ENCODE measurements at regions not wholly inside any gene's neighbourhood (a gene's known extent, or its start where the extent isn't known, plus 50 kb on each side); places are given as distances from the start of the nearest gene placed in this dataset.
"Not testable (repeated sequence)": the region's sequence is repeated elsewhere in the genome, so short reads cannot be mapped to it uniquely, and the experiment has no call there.

DNA sequence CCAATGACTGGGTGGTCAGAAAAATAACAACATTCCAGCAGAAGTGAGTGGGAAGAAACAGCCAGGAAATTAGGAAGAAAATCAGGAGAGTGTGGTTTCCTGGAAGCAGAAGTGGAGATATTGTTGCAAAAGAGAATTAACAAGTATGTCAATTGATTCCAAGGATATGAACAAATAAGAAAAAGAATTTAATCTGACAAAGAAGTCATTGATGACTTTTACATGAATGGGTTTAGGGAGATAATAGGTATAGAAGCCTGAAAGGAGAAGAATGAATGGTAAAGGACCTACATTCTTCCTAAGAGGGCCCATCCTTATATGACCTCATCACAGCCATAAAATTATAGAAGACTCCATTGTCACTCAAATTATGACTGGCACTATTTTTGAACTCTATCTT lies 1440.1 kb downstream of the OTOL1 start:
- DNase-seq = no peak

DNA sequence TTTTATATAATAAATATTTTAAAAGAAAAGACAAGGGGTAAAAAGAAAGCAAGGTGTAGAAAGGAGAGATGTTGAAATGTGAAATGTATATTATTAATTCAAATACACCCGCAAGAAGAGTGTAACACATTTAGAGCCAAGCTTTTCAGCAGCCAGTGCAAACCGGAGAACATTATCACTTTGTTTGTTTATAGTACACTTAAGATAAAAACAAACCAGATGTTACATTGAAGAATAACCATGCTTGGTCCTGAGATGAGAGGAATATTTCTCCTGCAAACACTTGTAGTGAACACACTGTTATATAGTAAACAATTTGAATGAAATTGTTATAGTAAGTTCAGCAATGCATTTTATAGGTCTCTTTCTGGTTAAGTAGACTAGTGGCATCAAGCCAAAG lies 1441.5 kb downstream of the OTOL1 start:
- DNase-seq = no peak

DNA sequence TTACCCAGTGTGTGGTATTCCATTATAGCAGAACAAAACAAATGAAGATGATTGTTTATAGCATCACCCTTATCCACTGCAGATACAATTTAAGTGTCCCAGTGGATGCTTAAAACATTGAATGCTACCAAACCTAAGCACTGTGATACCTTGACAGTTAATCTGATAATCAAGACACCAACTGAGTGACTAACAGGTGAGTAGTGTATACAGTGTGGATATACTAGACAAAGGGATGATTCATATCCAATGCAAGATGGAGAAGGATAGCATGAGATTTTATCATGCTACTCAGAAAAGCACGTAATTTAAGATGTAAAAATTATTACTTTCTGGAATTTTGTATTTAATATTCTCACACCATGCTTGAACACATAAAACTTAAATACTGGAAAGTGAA lies 1449.0 kb downstream of the OTOL1 start:
- no peak for DNase-seq

DNA sequence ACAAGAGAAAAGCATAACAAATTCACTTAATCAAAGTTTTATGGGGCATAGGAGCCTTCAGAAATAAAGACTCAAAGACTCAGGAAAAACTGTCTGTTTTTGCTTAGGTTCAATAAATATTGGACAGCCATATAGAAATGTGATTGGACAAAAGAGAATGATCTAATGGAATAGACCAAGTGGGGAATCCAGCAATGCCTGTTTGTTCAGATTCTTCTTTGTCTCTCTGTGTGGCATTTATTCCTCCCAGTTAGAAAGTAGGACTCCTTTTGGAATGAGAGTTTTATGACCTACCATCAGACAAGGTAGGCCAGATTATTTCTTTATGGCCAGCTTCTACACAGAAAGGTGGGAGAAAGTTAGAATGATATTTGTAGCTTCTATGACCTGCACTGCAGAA lies 1460.1 kb downstream of the OTOL1 start:
- DNase-seq = no peak

DNA sequence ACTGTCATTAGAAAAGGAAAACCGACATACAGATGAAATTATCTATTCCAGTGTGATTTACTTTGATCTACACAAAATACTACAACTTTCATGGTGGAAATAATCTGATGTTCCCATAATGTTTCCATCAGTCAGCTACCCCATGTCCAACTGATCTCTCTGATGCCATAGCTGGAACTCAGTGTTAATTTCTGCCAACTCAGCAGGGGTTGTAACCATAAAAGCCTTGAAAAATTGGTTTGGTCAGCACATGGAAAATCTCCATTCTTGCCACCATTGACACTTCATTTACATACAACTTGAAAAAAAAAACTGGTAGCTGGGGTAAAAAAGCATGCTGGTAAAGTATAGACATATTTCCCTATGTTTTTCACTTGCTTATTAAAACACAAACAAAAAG lies 1463.7 kb downstream of the OTOL1 start:
- DNase-seq = no peak

DNA sequence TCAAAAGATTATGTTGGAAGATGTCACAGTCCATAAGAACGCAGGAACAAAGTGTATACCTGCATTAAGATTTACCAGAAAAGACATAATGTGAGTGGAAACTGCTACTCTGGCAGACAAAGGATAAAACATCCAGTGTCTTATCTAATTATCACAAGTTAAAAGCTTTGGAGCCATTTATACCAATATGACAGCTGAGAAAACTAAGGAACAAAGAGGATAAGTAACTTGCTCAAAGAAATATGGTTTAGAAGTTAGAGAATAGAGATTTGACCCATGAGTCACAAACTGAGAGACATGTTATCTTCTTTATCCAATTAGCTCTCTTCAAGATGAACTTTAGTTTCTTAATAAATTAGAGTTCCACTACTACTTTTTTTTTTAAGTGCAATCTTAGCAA lies 1473.7 kb downstream of the OTOL1 start:
- no peak for DNase-seq

DNA sequence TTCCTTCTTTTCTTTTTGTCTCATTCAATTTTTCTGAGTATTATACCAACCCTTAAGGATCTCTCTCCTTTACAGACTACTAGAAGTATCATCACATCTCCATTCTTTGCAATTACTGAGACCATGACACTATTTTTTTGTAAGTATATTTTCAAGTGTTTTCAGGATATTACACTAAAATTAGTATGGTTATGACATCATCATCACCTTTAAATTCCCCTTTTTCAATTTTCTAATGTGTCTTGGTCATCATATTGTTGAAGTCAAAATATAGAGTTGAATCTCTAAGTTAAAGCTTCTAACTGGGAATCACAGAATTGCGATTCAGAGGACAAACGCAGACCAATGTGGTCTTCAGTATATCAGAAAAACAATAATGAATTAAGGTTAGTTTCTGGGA lies 1475.1 kb downstream of the OTOL1 start:
- DNase-seq = no peak

DNA sequence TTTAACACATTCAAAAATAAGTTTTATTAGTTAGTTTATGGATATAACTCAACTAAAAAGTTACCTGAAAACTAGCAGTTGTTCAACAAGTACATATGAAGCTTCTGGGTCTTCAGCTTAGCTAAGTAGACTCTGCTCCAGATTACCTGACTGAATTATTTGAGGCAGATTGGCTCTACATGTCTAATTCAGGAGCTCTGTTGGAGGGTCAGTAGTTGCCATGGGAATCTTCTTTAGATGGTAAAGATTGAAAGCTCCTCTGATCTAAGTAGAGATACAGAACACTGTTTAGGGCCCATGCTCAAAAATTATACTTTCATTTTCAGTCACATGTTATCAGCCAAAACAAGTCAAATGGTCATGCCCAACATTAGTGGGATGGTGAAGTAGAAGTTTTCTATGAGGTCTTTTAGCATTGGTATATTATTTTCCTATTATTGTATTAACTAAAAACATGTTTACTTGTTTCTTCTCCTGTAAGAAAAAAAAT lies 1476.9 kb downstream of the OTOL1 start:
- DNase-seq = no peak

DNA sequence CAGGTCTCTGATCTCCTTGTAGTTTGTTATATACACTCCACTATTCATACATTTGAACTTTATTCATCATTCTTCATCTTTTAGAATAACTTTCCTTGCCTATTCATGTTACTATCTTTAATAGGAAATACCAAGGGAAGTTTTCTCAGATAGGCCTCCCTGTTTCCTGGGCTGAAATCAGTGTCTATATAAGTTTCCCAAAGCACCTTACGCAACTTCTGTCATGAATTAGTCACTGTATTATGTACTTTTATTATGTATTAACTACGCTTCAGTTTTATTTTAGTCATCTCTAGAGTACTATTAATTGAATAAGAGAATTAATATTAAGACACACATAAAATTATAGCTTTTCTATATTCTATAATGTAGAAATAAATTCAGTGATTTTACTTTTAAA lies 1481.5 kb downstream of the OTOL1 start:
- DNase-seq = peak; percentile 18

DNA sequence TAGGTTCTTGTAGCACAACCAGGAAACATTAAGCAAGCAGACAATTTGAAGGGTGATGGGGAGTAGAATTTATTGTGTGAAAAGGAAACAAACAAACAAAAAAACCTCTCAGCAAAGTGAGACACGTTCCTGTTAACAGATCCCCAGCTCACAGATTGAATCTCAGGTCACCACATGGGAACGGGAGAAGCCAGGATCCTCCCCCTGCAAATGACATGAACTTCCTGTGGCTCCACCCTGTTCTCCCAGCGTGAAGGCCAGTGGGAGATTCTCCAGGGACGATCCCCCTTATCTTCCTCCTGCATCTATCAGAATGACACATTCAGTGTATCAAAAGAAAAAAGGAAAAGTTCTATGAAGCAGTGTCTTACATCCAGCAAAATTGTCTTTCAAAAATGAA lies 1488.1 kb downstream of the OTOL1 start:
- DNase-seq = peak; percentile 26

DNA sequence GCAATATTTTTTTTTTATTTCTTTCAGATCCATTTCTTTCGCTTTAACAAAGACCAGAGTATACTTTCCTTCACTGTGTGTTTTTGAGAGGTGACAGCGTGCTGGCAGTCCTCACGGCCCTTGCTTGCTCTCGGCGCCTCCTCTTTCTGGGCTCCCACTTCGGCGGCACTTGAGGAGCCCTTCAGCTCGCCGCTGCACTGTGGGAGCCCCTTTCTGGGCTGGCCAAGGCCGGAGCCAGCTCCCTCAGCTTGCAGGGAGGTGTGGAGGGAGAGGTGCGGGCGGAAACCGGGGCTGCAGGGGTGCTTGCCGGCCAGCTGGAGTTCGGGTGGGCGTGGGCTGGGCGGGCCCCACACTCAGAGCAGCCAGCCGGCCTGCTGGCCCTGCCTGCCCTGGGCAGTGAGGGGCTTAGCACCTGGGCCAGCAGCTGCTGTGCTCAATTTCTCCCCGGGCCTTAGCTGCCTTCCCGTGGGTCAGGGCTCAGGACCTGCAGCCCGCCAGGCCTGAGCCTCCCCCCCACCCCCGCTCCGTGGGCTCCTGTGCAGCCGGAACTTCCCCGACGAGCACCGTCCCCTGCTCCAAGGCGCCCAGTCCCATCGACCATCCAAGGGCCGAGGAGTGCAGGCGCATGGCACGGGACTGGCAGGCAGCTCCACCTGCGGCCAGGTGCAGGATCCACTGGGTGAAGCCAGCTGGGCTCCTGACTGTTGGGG lies 1490.6 kb downstream of the OTOL1 start:
- DNase-seq = not testable (repeated sequence)

DNA sequence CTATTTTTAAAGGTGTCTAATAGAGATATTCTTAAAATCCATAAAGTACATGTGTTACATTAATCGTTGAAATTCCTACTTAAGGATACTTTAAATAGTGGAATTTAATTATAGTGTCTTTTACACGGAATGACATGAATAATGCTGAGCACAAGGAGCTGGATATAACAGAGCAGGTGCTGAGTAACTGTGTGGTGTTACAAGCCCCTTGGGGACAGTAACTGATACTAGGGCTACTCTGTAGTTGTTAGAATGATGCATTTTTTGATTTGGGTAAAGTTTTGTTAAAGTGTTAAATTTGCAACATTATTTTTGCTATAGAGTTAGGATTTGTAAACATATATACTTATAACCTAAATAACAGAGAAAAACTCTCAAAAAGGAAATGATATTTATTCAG lies 1496.1 kb downstream of the OTOL1 start:
- no peak for DNase-seq

DNA sequence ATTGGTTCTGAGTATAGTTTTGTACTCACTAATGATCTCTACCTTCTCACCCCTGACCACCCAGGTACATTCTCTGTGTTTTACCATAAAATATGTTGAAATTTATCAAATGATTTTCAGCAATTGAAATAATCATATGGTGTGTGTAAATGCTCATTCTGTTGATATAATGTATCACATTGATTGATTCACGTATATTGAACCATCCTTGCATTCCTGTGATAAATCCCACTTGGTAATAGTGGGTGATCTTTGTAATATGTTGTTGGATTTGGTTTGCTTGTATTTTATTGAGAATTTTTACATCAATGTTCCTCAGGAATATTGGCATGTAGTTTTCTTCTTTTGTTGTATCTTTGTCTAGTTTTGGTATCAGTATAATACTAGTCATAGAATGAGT lies 1497.6 kb downstream of the OTOL1 start:
- no peak for DNase-seq

DNA sequence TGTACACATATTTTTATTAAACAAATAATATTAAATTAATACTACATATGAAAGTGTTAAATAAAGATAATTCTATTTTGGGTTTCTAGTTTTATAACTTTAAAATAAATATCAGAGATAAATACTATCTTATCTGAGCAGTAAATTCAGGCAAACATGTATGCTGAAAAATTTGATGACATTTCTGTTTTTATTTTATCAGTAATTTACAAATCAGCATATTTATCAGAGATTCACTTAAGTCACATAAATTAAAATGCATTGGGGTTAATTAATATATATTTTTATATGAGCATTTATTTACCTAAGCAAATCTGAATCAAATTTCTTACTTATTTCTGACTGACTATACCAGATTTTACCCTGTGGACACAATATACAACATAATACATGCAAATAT lies 1499.8 kb downstream of the OTOL1 start:
- no peak for DNase-seq

DNA sequence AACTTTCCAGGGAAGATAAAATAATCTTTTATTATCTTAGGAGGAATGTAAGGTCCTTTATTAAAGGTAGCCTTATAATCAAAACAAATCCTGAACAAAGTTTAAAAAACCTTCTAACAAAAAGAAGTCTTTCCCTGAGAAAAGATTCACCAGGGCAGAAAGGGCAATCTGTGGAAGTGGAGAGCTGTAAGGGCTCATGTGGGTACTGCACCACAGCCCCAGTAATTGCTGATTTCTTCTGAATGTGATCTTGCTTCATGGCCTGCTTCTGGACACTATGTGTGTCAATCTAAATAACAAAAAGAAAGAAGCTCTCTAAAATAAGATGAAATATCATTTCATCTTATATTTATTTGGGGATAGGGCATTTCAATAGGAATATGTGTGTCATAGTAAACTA lies 1501.6 kb downstream of the OTOL1 start:
- no peak for DNase-seq

DNA sequence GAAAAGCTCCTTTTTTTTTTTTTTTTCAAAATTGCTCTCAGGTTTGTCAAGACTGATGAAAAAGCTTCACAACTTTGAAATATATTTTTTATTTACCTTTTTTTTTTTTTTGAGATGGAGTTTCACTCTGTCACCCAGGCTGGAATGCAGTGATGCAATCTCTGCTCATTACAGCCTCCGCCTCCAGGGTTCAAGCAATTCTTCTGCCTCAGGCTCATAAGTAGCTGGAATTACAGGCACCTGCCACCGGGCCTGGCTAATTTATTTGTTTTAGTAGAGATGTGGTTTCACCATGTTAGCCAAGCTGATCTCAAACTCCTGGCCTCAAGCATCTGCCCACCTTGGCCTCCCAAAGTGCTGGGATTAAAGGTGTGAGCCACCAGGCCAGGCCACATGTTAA lies 1515.0 kb downstream of the OTOL1 start:
- no peak for DNase-seq

DNA sequence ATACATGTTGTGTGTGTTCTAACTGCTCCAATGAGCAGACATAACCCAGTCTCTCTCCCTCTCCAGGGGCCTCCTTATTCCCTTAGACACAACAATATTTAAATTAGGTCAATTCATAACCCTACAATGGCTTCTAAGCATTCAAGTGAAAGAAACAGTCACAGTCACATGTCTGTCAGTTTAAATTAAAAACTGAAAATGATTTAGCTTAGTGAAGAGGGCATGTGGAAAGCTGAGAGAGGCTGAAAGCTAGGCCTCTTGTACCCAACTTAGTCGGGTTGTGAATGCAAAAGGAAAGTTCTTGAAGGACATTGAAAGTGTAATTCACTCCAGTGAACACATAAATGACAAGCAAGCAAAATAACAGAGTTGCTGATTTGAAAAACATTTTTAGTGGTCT lies 1519.6 kb downstream of the OTOL1 start:
- no peak for DNase-seq

DNA sequence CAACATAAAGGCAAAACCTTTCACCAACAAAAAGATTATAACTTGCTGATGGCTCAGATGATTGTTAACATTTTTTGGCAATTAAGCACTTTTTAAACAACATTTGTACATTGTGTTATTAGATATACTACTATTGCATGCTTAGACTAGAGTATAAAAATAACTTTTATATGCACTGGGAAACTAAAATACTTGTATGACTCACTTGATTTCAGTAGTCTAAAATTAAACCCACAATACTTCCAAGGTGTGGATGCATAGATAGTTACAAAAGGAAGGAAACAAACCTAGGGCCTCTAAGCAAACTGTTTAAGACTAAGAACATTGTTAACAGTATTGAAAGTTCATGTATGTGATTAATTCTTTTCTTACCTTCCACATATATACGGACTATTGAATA lies 1521.5 kb downstream of the OTOL1 start:
- no peak for DNase-seq

DNA sequence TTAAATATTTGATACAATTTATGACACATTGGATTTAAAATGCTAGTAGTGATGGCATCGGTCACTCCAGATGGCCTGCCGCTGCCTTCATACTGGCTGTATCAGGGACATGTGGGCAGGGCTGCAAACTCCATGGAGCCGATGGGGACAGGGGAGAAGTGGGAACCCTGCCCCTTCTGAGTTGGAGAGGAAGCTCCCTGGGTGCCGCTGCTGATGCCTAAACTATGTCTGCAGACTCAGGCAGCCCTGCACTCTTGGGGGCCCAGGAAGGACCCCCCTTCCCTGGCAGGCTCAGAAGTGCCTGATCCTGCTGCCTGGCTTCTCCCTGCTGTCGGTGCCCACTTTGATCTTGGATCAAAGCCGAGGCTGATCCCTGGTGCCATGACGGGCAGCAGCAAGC lies 1522.1 kb downstream of the OTOL1 start:
- no peak for DNase-seq

DNA sequence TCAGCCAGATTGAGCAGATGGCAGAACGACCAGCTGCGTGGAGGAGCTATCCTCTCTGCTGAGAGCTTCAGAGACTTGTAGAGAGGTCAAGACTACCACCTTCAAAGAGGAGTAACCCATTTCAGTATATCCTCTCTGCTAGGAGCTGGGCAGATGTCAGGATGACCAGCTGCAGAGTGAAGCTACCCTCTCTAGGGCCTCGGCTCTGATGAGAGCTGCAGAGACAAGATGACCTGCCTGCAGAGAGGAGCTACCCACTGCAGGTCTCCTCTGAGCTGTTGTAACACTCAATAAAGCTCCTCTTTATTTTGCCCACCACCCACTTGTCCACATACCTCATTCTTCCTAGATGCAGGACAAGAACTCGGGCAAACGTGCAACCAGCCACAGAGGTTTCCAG lies 1522.7 kb downstream of the OTOL1 start:
- DNase-seq = no peak

DNA sequence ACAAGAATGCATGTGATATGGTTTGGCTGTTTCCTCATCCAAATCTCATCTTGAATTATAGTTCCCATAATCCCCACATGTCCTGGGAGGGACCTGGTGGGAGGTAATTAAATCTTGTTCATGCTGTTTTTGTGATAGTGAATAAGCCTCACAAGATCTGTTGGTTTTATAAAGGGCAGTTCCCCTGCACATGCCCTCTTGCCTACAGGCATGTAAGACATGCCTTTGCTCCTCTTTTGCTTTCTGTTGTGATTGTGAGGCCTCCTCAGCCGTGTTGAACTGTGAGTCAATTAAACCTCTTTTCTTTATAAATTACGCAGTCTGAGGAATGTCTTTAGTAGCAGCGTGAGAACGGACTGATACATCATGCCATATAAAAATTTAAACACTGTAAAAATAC lies 1537.0 kb downstream of the OTOL1 start:
- DNase-seq = no peak

DNA sequence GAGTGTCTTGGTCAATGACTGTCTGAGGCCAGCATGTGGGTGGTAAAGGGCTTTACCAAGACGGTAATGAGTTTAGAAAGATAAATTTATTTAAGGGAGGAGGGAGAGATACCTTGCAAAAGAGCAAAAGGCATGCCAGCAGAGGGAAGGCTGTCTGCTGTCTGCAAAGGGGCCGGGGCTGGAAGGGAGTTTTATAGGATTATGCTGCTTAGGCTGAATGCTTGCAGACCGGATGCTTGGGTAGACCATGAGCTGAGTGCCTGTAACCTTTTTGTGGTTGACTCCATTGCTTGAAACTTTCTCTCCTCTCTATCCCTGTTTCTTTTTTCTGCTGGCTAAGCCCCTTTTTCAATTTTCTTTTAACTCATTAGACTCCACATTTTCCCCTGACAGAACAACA lies 1543.0 kb downstream of the OTOL1 start:
- DNase-seq = no peak

DNA sequence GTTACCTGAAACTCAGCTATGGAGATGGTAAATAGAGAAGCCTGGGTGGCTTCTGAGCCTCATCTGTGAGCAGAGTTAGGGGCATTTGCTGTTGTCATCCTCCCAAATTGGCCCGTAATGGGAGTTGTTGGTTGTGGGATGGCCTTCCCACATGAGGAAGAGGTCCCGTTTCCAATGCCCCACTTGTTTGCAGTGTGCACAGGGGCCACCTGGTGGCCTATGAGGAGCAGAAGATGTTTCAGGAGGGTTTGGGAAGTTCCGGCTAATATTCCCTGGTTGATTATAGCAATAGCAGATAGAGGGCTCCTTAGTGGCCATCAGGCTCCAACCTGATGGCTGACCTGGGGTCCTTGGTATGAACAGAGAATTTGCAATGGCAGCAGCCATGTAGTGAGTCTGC lies 1546.5 kb downstream of the OTOL1 start:
- no peak for DNase-seq

DNA sequence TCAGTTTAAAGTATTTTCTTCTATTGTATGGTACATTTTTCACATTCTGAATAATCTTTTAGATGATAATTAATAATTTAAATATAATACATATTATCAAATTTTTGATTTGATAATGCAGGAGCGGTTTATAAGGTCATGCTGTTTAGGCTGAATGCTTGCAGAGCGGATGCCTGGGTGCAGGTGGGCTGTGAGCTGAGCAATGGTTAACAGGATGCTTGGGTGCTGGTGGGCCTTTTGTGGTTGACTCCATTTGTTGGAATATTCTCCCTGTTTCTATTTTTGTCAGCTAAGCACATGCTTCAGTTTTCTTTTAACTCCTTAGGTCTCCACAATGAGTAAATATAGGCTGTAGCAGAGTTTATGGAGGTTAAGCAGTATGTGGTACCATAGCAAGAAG lies 1549.3 kb downstream of the OTOL1 start:
- no peak for DNase-seq

DNA sequence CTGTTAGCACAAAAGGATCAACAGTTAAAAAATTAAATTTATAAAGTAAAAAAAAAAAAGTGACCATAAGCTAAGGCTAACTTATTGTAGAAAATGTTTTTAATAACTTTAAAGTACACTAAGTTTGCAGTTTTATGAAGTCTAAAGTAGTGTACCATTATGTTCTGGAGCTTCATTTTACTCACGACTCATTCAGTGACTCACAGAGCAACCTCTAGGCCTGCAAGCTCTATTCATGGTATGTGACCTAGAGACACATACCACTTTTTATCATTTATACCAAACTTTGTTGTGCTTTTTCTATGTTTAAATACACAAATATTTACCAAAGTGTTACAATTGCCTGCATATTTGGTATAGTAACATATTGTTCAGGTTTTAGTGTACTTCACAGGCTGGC lies 1552.3 kb downstream of the OTOL1 start:
- DNase-seq = no peak

Measured in HCEC 1CT (cell line).